ENCODE measurements at regions not wholly inside any gene's neighbourhood (a gene's known extent, or its start where the extent isn't known, plus 50 kb on each side); places are given as distances from the start of the nearest gene placed in this dataset.

GRCh38 chr14:41403360-41403759 is 203.3 kb upstream of the LRFN5 start:
- no peak for TF ChIP-seq CTCF (IDR thresholded peaks at IDR 0.05; ENCODE audit: insufficient read depth, low read length, poor library complexity, severe bottlenecking)
- no peaks in the 10 kb centered on the region for H3K27me3 ChIP-seq (ENCODE audit: control insufficient read depth, insufficient read depth, low read length)
- H3K36me3 ChIP-seq (ENCODE audit: control insufficient read depth, insufficient read depth, low read length), result no peaks in the 10 kb centered on the region
- no peak for DNase-seq (ENCODE audit: low read depth)
- H3K4me3 ChIP-seq (ENCODE audit: low read depth, low read length), result no peak overlapping the region

GRCh38 chr14:41397926-41398325 is 208.8 kb upstream of the LRFN5 start:
- Histone ChIP-seq H3K36me3 (ENCODE audit: control insufficient read depth, insufficient read depth, low read length) (no peaks in the 10 kb centered on the region), H3K4me3 (ENCODE audit: low read depth, low read length) (no peak overlapping the region), H3K27me3 (ENCODE audit: control insufficient read depth, insufficient read depth, low read length) (no peaks in the 10 kb centered on the region)
- TF ChIP-seq CTCF (IDR thresholded peaks at IDR 0.05; ENCODE audit: insufficient read depth, low read length, poor library complexity, severe bottlenecking), result no peak
- DNase-seq (ENCODE audit: low read depth), result no peak

GRCh38 chr14:41393512-41393911 is 213.2 kb upstream of the LRFN5 start:
- H3K36me3 ChIP-seq (ENCODE audit: control insufficient read depth, insufficient read depth, low read length), result no peaks in the 10 kb centered on the region
- H3K27me3 ChIP-seq (ENCODE audit: control insufficient read depth, insufficient read depth, low read length), result no peaks in the 10 kb centered on the region
- TF ChIP-seq CTCF (IDR thresholded peaks at IDR 0.05; ENCODE audit: insufficient read depth, low read length, poor library complexity, severe bottlenecking), result no peak
- no peak overlapping the region for H3K4me3 ChIP-seq (ENCODE audit: low read depth, low read length)
- no peak for DNase-seq (ENCODE audit: low read depth)

- no peak for TF ChIP-seq CTCF (IDR thresholded peaks at IDR 0.05; ENCODE audit: insufficient read depth, low read length, poor library complexity, severe bottlenecking)
- no peaks in the 10 kb centered on the region for H3K27me3 ChIP-seq (ENCODE audit: control insufficient read depth, insufficient read depth, low read length)
- DNase-seq (ENCODE audit: low read depth), result no peak
- H3K36me3 ChIP-seq (ENCODE audit: control insufficient read depth, insufficient read depth, low read length), result no peaks in the 10 kb centered on the region
- no peak overlapping the region for H3K4me3 ChIP-seq (ENCODE audit: low read depth, low read length)
These were observed 214.4 kb upstream of the LRFN5 start for GRCh38 chr14:41392226-41392625.

- H3K27me3 ChIP-seq (ENCODE audit: control insufficient read depth, insufficient read depth, low read length), result no peaks in the 10 kb centered on the region
- H3K4me3 ChIP-seq (ENCODE audit: low read depth, low read length), result no peak overlapping the region
- H3K36me3 ChIP-seq (ENCODE audit: control insufficient read depth, insufficient read depth, low read length), result no peaks in the 10 kb centered on the region
- no peak for DNase-seq (ENCODE audit: low read depth)
- TF ChIP-seq CTCF (IDR thresholded peaks at IDR 0.05; ENCODE audit: insufficient read depth, low read length, poor library complexity, severe bottlenecking), result no peak
These were observed 217.3 kb upstream of the LRFN5 start for GRCh38 chr14:41389355-41389754.

GRCh38 chr14:41385797-41386196 is 220.9 kb upstream of the LRFN5 start:
- no peaks in the 10 kb centered on the region for H3K27me3 ChIP-seq (ENCODE audit: control insufficient read depth, insufficient read depth, low read length)

More at GRCh38 chr14:41385797-41386196, 220.9 kb upstream of the LRFN5 start:
- Histone ChIP-seq H3K36me3 (ENCODE audit: control insufficient read depth, insufficient read depth, low read length) (no peaks in the 10 kb centered on the region), H3K4me3 (ENCODE audit: low read depth, low read length) (no peak overlapping the region)
- DNase-seq (ENCODE audit: low read depth), result no peak
- TF ChIP-seq CTCF (IDR thresholded peaks at IDR 0.05; ENCODE audit: insufficient read depth, low read length, poor library complexity, severe bottlenecking), result no peak
